ENCODE measurements at regions not wholly inside any gene's neighbourhood (a gene's known extent, or its start where the extent isn't known, plus 50 kb on each side); places are given as distances from the start of the nearest gene placed in this dataset.

- no peaks in the 10 kb centered on the region for H3K4me1 ChIP-seq
Observed at GRCh38 chr17:34436607-34437006, 73.6 kb upstream of the CCL1 start.

DNA sequence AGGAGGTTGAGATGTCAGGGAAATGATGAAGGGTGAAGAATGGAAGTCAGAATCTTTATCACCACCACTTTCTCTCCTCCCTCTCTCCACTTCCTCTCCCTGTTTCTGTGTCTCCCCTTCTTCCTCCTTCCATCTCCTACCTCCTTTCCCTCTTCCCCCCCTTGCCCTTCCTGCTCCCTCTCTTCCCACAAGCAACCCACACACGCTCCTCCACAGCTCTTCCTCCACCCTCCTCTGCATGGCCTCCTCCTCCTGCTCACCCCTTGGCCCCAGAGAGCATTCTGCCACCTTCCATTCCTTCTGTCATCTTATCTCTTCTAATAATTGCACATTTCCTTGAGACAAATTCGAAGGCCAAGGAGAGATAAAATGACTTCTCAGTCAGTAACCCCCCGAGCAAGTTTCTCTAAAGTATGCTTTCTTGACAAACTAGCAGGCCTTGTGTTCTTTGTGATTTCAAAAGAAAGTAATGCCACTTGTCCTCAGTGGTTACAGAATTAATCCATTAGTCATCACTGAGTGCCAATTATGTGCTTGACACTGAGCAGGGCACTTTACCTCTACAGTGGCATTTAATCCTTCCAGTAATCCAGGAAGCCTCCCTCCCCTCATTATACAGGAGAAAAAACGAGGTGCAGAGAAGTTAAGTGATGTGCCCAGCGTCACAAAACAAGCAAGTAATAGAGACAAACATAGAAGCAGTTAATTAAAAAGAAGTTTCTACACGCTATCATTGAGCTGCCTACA lies 72.3 kb upstream of the CCL1 start:
- Histone ChIP-seq H3K27ac (replicated peaks in 1 of 4) (no peak overlapping the region), H3K9me3 (no peaks in the 10 kb centered on the region), H3K27me3 (peaks cover 0 to 49% (median 0%) of the 10 kb centered on the region in 4 donors), H3K36me3 (no peaks in the 10 kb centered on the region), H3K4me3 (no peak overlapping the region), H3K4me1 (no peaks in the 10 kb centered on the region)
- WGBS: 62% methylated on average over 6 of the region's 6 CpGs
- no peak for DNase-seq (ENCODE audit: extremely low spot score)
- TF ChIP-seq, protein P1, sequence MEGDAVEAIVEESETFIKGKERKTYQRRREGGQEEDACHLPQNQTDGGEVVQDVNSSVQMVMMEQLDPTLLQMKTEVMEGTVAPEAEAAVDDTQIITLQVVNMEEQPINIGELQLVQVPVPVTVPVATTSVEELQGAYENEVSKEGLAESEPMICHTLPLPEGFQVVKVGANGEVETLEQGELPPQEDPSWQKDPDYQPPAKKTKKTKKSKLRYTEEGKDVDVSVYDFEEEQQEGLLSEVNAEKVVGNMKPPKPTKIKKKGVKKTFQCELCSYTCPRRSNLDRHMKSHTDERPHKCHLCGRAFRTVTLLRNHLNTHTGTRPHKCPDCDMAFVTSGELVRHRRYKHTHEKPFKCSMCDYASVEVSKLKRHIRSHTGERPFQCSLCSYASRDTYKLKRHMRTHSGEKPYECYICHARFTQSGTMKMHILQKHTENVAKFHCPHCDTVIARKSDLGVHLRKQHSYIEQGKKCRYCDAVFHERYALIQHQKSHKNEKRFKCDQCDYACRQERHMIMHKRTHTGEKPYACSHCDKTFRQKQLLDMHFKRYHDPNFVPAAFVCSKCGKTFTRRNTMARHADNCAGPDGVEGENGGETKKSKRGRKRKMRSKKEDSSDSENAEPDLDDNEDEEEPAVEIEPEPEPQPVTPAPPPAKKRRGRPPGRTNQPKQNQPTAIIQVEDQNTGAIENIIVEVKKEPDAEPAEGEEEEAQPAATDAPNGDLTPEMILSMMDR (IDR thresholded peaks at IDR 0.05): no peak
- TF ChIP-seq POLR2A (IDR thresholded peaks at IDR 0.05; ENCODE audit: low read depth) (no peak), EP300 (IDR thresholded peaks at IDR 0.05) (no peak), POLR2AphosphoS5 (IDR thresholded peaks at IDR 0.05) (no peak)
- intact Hi-C loops (cut with DNase I): no loop called here

More at GRCh38 chr17:34436607-34437006, 73.6 kb upstream of the CCL1 start:
- Histone ChIP-seq H3K27me3 (peaks cover 0 to 45% (median 0%) of the 10 kb centered on the region in 4 donors), H3K27ac (replicated peaks in 1 of 4) (no peak overlapping the region), H3K9me3 (no peaks in the 10 kb centered on the region), H3K4me3 (no peak overlapping the region), H3K36me3 (no peaks in the 10 kb centered on the region)
- TF ChIP-seq, protein P1 (IDR thresholded peaks at IDR 0.05): no peak
- TF ChIP-seq EP300 (IDR thresholded peaks at IDR 0.05): no peak
- TF ChIP-seq POLR2AphosphoS5 (IDR thresholded peaks at IDR 0.05): no peak
- TF ChIP-seq POLR2A (IDR thresholded peaks at IDR 0.05; ENCODE audit: low read depth): no peak
- intact Hi-C loops (cut with DNase I): no loop called here
- 74% methylated on average over 2 of the region's 2 CpGs for WGBS
- no peak for DNase-seq (ENCODE audit: extremely low spot score)

GRCh38 chr17:34434052-34434451 lies 71.0 kb upstream of the CCL1 start:
- intact Hi-C loops (cut with DNase I): no loop called here
- 57% methylated on average over 4 of the region's 4 CpGs for WGBS
- DNase-seq (ENCODE audit: extremely low spot score): no peak

DNA sequence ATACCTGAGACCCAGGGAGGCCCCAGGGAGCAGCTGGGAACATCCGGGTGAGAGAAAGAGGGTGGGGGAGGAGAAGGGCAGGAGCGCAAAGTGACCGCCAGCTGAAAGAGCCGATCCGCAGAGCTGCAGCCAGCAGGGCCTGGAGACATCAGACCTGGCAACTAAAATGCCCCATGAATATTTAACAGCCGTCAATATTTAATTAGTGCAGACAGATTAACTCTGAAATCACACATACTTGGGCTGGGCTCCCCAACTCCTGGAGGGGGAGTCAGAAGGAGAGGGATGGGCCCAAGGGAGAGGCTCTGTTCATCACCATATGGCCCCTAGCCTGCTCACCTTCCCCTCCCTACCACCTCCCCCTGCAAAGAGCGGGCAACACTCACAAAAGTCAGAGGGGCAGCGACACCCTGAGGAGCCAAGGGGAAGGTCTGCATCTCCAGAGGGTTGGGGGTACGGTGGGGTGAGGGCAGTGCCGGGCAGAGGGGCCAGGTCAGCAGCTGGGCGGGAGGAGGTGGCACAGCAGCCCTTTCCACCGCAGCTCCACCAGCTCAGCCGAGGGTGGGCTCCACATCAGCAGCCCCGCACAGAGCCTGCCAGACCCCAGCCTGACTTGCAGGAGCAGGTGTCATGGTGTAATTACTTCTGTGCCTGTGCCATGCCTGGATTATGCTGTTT lies 61.9 kb upstream of the CCL1 start:
- TF ChIP-seq POLR2A (IDR thresholded peaks at IDR 0.05; ENCODE audit: low read depth): no peak
- no peak for TF ChIP-seq POLR2AphosphoS5 (IDR thresholded peaks at IDR 0.05)
- TF ChIP-seq, protein P1 (IDR thresholded peaks at IDR 0.05): no peak
- TF ChIP-seq EP300 (IDR thresholded peaks at IDR 0.05): no peak
- H3K27ac ChIP-seq (replicated peaks in 1 of 4): no peak overlapping the region
- no peaks in the 10 kb centered on the region for H3K4me1 ChIP-seq
- peaks cover 0 to 65% (median 8%) of the 10 kb centered on the region in 4 donors for H3K27me3 ChIP-seq
- WGBS: 16% methylated on average over 9 of the region's 14 CpGs
- no peak overlapping the region for H3K4me3 ChIP-seq
- no peaks in the 10 kb centered on the region for H3K36me3 ChIP-seq
- no peaks in the 10 kb centered on the region for H3K9me3 ChIP-seq
- intact Hi-C loops (cut with DNase I): no loop called here
- DNase-seq (ENCODE audit: extremely low spot score): no peak

More at GRCh38 chr17:34434052-34434451, 71.0 kb upstream of the CCL1 start:
- TF ChIP-seq, protein P1 (IDR thresholded peaks at IDR 0.05): no peak
- TF ChIP-seq EP300 (IDR thresholded peaks at IDR 0.05): no peak
- no peak for TF ChIP-seq POLR2A (IDR thresholded peaks at IDR 0.05; ENCODE audit: low read depth)
- no peak for TF ChIP-seq POLR2AphosphoS5 (IDR thresholded peaks at IDR 0.05)
- peaks cover 0 to 44% (median 0%) of the 10 kb centered on the region in 4 donors for H3K27me3 ChIP-seq
- no peaks in the 10 kb centered on the region for H3K4me1 ChIP-seq
- H3K27ac ChIP-seq (replicated peaks in 1 of 4): no peak overlapping the region
- H3K9me3 ChIP-seq: no peaks in the 10 kb centered on the region
- H3K36me3 ChIP-seq: no peaks in the 10 kb centered on the region
- no peak overlapping the region for H3K4me3 ChIP-seq

Measured in esophagus muscularis mucosa (tissue), 4 donors.